GM18505 (cell line): ENCODE measurements at regions not wholly inside any gene's neighbourhood (a gene's known extent, or its start where the extent isn't known, plus 50 kb on each side); places are given as distances from the start of the nearest gene placed in this dataset.
"Not testable (repeated sequence)": the region's sequence is repeated elsewhere in the genome, so short reads cannot be mapped to it uniquely, and the experiment has no call there.

Source experiments
- ATAC-seq: cut with Tn5 transposase; IDR thresholded peaks from one replicate; pipeline ENCODE4 v1.9.1; 2021; ENCODE audit not compliant: unreplicated experiment
- POLR2A ChIP-seq: IDR thresholded peaks from 4 replicates; pipeline ENCODE4 v1.6.1; 2011; ENCODE audit warnings: borderline replicate concordance; ENCODE audit not compliant: insufficient read depth, insufficient read length; ENCODE audit errors: extremely low read depth

DNA sequence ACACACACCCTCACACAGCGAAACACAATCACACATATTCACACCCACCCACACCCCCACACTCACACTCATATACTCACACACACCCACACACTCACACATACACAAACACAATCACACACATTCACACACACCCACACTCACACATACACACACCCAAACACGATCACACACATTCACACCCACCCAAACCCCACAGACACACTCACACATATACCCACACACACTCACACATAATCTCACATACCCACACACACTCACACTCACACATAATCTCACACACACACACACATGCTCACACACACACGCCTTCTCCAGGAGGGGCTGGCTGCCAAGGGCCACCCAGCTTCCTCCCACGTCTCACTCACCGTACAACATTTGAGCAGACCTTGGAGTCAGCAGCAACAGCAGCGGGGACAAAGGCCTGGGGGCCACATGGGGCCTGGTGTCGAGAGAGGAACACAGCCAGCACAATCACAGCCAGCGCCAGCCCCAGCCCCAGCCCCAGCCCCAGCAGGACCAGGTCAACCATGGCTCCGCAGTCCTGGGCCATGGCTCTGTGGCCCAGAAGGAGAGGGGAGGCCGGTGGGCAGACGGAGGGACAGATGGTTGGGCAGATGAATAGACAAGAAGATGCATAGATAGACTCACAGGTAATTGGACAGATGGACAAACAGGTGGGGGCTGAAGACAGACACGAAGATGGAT lies 932.9 kb downstream of the TUBA3C start:
- not testable (repeated sequence) for ATAC-seq

DNA sequence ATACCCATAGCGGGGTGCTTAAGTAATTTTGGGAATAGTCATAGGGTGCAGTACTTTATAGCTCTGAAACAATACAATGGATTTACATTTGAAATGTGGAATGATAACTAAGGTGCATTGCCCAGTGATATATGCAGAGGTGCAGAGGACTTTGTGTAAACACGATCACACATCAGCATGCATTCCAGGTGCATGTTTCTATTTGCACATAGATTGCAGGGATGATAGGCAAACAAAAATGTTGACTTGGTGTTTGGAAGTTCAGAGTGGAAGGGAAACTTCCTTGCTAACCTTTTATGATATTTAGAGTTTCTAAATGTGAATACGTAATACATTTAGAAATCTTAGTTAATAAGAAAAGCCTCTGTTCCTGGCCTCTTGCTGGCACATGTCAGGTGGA lies 941.5 kb downstream of the TUBA3C start:
- not testable (repeated sequence) for ATAC-seq

DNA sequence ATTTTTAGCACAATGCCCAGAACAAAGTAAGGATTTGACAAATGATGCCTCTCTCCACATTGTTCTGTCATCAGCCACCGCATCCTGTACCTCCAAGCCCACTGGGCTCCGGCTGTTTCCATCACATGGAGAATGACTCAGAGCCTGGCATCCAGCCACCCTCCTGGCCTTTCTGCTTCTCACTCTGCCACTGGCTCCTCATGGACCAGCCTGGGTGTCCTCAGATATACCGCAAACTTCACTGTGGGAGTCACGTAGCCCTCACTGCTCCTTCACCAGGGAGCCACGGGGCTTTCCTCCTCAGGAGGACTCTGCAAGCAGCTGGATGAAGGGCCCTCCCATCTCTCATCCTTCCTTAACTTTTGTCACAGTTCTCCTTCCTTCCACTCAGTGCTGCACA lies 943.0 kb downstream of the TUBA3C start:
- not testable (repeated sequence) for ATAC-seq

DNA sequence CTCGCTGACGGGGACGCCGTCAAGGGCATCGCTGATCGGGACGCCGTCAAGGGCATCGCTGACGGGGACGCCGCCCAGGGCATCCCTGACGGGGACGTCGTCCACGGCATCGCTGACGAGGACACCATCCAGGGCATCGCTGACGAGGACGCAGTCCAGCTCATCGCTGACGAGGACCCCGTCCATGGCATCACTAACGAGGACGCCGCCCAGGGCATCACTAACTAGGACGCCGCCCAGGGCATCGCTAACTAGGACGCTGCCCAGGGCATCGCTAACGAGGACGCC lies 945.2 kb downstream of the TUBA3C start:
- no peak for TF ChIP-seq POLR2A
- no peak for ATAC-seq

DNA sequence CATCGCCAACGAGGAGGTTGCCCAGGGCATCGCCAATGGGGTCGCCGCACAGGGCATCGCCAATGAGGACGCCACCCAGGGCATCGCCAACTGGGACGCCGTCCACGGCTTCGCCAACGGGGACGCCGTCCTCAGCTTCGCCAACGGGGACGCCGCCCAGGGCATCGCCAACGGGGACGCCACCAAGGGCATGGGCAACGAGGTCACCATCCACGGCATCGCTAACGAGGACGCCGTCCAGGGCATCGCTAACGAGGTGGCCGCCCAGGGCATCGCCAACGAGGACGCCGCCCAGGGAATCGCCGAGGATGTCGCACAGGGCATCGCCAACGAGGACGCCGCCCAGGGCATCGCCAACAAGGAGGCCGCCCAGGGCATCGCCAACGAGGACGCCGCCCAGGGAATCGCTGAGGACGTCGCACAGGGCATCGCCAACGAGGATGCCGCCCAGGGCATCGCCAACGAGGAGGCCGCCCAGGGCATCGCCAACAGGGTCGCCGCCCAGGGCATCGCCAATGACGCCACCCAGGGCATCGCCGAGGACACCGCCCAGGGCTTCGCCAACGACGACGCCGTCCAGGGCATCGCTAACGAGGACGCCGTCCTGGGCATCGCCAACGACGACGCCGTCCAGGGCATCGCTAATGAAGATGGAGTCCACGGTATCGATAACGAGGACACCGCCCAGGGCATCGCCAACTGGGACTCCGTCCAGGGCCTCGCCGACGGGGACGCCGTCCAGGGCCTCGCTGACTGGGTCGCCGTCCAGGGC lies 945.7 kb downstream of the TUBA3C start:
- no peak for ATAC-seq
- TF ChIP-seq POLR2A: no peak

DNA sequence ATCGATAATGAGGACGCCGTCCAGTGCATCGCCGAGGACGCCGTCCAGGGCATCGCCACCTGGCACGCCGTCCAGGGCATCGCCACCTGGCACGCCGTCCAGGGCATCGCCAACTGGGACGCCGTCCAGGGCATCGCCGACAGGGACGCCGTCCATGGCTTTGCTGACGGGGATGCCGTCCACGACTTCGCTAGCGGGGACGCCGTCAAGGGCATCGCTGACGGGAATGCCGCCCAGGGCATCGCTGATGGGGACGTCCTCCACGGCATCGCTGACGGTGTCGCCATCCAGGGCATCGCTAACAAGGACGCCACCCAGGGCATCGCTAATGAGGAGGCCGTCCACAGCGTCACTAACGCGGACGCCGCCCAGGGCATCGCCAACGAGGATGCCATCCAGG lies 946.5 kb downstream of the TUBA3C start:
- ATAC-seq: no peak
- TF ChIP-seq POLR2A: no peak

DNA sequence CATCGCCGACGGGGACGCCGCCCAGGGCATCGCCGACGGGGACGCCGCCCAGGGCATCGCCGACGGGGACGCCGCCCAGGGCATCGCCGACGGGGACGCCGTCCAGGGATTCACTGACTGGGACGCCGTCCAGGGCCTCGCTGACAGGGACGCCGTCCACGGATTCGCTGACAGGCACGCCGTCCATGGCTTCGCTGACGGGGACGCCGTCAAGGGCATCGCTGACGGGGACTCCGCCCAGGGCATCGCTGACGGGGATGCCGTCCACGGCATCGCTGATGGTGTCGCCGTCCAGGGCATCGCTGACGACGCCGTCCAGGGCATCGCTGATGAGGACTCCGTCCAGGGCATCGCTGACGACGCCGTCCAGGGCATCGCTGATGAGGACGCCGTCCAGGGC lies 947.2 kb downstream of the TUBA3C start:
- not testable (repeated sequence) for ATAC-seq

DNA sequence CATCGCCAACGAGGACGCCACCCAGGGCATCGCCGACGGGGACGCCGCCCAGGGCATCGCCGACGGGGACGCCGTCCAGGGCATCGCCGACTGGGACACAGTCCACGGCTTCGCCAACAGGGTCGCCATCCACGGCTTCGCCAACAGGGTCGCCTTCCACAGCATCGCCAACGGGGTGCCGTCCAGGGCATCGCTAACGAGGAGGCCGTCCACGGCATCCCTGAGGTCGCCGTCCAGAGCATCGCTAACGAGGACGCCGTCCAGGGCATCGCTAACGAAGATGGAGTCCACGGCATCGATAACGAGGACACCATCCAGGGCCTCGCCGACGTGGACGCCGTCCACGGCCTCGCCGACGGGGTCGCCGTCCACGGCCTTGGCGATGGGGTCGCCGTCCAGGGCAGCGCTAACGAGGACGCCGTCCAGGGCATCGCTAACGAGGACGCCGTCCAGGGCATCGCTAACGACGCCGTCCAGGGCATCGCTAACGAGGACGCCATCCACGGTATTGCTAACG lies 947.8 kb downstream of the TUBA3C start:
- no peak for TF ChIP-seq POLR2A
- no peak for ATAC-seq

DNA sequence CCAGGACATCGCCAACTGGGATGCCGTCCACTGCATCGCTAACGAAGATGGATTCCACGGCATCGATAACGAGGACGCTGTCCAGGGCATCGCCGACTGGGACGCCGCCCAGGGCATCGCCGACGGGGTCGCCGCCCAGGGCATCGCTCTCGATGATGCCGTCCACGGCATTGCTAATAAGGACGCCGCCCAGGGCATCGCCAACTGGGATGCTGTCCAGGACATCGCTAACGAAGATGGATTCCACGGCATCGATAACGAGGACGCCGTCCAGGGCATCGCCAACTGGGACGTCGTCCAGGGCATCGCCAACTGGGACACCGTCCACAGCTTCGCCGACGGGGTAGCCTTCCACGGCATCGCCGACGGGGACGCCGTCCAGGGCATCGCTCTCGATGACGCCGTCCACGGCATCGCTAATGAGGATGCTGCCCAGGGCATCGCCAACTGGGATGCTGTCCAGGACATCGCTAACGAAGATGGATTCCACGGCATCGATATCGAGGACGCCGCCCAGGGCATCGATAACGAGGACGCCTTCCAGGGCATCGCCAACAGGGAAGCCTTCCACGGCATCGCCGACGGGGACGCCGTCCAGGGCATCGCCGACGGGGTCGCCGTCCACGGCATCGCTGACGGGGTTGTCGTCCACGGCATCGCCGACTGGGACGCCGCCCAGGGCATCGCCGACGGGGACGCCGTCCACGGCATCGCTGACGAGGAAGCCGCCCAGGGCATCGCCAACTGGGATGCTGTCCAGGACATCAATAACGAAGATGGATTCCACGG lies 948.4 kb downstream of the TUBA3C start:
- no peak for TF ChIP-seq POLR2A
- no peak for ATAC-seq

DNA sequence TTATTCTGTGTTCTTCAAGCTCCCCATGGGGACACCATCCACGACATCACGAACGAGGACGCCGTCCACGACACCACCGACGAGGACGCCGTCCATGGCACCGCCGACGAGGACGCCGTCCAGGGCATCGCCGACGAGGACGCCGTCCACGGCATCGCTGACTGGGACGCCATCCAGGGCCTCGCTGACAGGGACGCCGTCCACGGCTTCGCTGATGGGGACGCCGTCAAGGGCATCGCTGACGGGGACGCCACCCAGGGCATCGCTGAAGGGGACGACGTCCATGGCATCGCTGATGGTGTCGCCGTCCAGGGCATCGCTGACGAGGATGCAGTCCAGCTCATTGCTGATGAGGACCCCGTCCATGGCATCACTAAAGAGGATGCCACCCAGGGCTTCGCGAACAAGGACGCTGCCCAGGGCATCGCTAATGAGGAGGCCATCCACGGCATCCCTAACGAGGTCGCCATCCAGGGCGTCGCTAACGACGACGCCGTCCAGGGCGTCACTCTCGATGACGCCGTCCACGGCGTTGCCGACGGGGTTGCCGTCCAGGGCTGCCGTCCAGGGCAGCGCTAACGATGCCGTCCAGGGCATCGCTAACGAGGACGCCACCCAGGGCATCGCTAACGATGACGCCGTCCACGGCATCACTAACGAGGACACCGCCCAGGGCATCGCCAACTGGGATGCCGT lies 949.2 kb downstream of the TUBA3C start:
- no peak for ATAC-seq
- no peak for TF ChIP-seq POLR2A

DNA sequence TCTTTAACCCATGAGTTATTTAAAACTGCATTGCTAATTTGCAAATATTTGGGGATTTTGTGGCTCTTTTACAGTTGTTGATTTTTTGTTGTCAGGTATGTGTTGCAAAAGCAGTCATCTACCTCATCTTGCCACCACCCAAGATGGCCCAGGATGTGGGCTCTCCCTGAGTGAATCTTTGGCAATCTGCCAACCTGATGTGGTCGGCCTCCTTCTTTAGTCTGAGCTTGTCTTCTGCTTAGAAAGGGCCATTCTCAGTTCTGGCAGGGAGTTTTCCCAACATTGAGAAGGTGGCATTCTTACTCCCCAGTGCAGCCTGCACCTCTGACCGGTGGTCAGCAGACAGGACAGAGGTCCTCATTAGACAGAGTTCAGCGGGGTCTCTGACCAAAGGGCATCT lies 957.2 kb downstream of the TUBA3C start:
- not testable (repeated sequence) for ATAC-seq

DNA sequence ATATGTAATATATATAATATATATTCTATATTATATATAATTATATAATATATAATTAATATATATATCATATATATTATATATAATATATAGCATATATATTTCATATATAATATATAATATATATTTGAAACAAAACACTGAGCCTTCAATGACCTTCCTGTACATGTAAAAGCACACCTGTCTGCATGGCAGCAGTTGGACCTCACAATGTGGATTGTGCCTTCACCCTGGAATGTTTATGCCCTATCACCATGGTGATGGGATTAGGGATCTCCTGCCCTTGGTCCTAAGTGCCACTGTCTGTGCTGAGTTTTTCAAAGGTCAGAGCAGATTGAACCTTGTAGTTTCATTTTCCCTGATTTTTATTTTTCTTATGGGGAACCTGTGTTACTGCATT lies 966.9 kb downstream of the TUBA3C start:
- ATAC-seq: not testable (repeated sequence)

DNA sequence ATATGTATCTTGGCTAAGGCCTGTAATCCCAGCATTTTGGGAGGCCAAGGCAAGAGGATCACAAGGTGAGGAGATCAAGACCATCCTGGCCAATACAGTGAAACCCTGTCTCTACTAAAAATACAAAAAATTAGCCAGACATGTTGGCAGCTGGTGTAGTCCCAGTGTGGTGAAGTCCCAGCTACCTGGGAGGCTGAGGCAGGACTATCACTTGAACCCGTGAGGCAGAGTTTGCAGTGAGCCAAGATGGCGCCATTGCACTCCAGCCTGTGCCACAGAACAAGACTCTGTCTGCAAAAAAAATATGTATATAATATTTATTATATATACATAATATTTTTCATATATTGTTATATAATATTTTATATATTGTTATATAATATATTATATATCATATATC lies 968.1 kb downstream of the TUBA3C start:
- ATAC-seq: not testable (repeated sequence)

DNA sequence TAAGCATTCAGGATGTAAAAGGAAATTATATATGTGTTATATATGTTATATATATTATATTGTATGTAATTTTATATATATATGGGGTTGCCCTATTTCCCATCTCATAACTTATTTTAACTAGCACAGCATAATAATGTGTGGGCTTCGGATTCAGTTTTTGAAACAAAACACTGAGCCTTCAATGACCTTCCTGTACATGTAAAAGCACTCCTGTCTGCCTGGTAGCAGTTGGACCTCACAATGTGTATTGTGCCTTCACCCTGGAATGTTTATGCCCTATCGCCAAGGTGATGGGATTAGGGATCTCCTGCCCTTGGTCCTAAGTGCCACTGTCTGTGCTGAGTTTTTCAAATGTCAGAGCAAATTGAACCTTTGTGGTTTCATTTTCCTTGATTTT lies 968.8 kb downstream of the TUBA3C start:
- TF ChIP-seq POLR2A: no peak
- ATAC-seq: no peak

DNA sequence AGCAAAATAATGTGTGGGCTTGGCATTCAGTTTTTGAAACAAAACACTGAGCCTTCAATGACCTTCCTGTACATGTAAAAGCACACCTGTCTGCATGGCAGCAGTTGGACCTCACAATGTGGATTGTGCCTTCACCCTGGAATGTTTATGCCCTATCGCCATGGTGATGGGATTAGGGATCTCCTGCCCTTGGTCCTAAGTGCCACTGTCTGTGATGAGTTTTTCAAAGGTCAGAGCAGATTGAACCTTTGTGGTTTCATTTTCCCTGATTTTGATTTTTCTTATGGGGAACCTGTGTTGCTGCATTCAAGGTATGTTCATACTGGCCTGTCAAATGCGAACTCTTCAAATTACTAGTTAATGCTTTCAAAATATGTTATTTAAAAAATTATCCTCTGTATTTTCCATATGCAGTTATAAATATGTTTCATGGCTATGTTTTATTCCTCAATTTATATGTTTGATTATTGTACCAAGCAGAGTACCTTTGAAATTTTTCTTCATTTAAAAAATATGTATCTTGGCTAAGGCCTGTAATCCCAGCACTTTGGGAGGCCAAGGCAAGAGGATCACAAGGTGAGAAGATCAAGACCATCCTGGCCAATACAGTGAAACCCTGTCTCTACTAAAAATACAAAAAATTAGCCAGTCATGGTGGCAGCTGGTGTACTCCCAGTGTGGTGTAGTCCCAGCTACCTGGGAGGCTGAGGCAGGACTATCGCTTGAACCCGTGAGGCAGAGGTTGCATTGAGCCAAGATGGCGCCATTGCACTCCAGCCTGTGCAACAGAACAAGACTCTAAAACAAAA lies 969.7 kb downstream of the TUBA3C start:
- ATAC-seq: peak; percentile 73

DNA sequence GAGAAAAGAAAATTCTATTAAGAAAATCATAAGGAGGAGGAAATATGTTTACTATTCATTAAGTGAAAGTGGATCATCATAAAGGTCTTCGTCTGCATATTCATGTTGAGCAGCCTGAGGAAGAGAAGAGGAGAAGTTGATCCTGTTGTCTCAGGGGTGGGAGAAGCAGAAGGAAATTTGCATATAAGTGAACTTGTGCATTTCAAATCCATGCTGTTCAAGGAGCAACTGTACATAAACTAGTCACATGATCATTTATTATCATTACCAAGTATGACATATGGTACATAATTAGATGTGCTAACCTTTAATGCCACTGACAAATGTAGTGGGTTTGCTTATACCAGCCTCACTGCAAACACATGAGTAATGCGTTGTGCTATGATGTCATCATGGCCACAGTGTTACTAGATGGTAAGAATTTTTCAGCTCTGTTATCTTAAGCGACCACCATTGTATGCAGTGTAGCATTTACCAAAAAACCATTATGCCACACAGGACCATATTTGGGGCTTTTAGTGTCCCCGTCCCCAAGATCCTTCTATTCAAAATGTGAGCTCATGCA lies 976.9 kb downstream of the TUBA3C start:
- not testable (repeated sequence) for ATAC-seq

DNA sequence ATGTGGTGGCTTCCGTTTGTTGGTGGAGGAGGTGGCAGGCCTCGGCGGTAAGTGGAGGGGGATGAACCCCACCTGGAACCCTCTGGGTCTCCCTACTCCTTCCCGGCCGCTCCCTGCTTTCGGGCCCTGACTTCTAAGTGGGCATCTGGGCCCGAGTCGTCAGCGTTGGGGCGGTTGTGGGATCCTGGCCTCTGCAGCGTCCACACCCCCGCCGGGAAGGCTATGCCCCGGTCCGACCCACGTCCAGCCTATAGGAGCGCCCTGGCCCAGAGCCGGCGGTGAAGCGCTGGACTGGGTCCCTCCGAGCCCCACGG lies 986.3 kb downstream of the TUBA3C start:
- not testable (repeated sequence) for ATAC-seq

DNA sequence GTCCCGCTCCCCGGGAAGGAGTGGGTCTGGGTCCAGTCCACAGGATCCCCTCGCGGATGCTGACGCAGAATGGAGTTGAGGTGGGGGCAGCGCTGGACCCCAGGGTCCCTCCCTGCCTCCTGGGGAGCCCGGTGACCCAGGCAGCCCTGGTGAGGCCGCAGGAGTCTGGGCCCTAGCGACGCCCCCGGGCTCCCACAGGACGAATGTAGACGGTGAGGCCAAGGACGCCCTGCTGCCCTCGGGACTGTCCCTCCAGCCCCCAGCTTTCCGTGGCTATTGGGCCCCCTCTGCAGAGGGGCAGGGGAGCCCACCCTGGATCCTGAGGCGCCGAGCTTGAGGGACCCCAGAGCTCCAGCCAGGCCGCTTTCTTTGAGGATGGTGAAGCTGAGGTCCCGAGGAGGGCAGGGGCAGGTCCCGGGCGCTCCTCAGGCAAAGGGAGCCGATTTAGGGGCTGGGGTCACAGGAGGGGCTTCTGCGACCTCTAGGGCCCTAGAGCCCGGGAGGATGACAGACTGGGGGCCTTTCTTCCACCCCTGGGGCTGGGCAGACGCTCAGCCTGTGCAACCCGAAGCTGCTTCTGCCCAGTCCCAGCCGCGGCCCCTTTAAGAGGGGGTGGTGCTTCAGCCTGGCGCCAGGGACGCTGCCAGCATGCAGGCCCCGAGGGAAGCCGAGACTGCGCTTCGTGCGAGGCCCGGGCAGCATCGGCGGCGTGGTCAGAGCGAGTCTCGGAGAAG lies 986.8 kb downstream of the TUBA3C start:
- ATAC-seq: not testable (repeated sequence)
